Esophagus muscularis mucosa (tissue), 4 donors: ENCODE measurements at regions not wholly inside any gene's neighbourhood (a gene's known extent, or its start where the extent isn't known, plus 50 kb on each side); places are given as distances from the start of the nearest gene placed in this dataset.

Experiments used
- DNase-seq: peaks from one replicate; pipeline ENCODE4 v3.0.0-alpha.2; 2017; ENCODE audit errors: extremely low spot score
- H3K27ac ChIP-seq, 4 donors: fragments of 200-600 bp; sonication (generic); replicated peaks in 1 of 4; 1 replicate in 3 of 4; 2 replicates in 1 of 4; pipeline ENCODE4 v1.5.1; 2016 to 2019; ENCODE audit warnings: mild to moderate bottlenecking in 1 of 4
- H3K27me3 ChIP-seq, 4 donors: fragments of 200-600 bp; sonication (generic); one replicate each; pipeline versions ENCODE4 v1.5.1 to v1.6.0; 2016 to 2019
- H3K36me3 ChIP-seq, 4 donors: fragments of 200-600 bp; sonication (generic); one replicate each; pipeline ENCODE4 v1.5.1; 2016 to 2019
- H3K4me1 ChIP-seq, 4 donors: fragments of 200-600 bp; sonication (generic); one replicate each; pipeline ENCODE4 v1.5.1; 2016 to 2019
- H3K4me3 ChIP-seq, 4 donors: fragments of 200-600 bp; sonication (generic); 1 replicate in 2 of 4; 2 replicates in 2 of 4; pipeline ENCODE4 v1.5.1; 2016 to 2019; ENCODE audit warnings: mild to moderate bottlenecking in 4 of 4, moderate library complexity in 1 of 4
- H3K9me3 ChIP-seq, 4 donors: fragments of 200-600 bp; sonication (generic); 1 replicate in 3 of 4; 2 replicates in 1 of 4; pipeline ENCODE4 v1.5.1; 2016 to 2019
- CTCF ChIP-seq, 3 experiments: fragments of 200-600 bp in 2 of 3; fragments of 450-650 bp in 1 of 3; sonication (generic) in 2 of 3; IDR thresholded peaks; one replicate each; pipeline ENCODE4 v1.5.1; 2017 to 2019; ENCODE audit warnings: antibody characterized with exemption in 3 of 3, mild to moderate bottlenecking in 2 of 3, moderate library complexity in 1 of 3
- EP300 ChIP-seq: sonication (generic); formaldehyde crosslinking; IDR thresholded peaks from one replicate; pipeline ENCODE4 v1.6.1; 2017; ENCODE audit warnings: antibody characterized with exemption
- POLR2A ChIP-seq: fragments of 450-650 bp; IDR thresholded peaks from one replicate; pipeline ENCODE4 v1.6.1; 2017; ENCODE audit warnings: antibody characterized with exemption, moderate library complexity, mild to moderate bottlenecking, low read depth
- POLR2AphosphoS5 ChIP-seq, 2 donors: sonication (generic); formaldehyde crosslinking; IDR thresholded peaks; one replicate each; pipeline ENCODE4 v1.6.1; 2017; ENCODE audit warnings: antibody characterized with exemption in 2 of 2
- WGBS: methylation state at CpG from one replicate; pipeline ENCODE4 v1.1.5; 2018; 5-methylcytosine and 5-hydroxymethylcytosine counted together
- intact Hi-C: fragments of 100-400 bp; cut with DNase I; formaldehyde crosslinking; loops from one replicate; pipeline ENCODE4 v1.15.1; 2023

GRCh38 chr3:109596991-109597390, 259.6 kb upstream of the DPPA4 start:
- no peak for DNase-seq
- intact Hi-C loops, result no loop called here
- no peaks in the 10 kb centered on the region for H3K27me3 ChIP-seq
- H3K27ac ChIP-seq, result no peak overlapping the region
- H3K4me3 ChIP-seq, result no peak overlapping the region
- H3K36me3 ChIP-seq, result no peaks in the 10 kb centered on the region
- TF ChIP-seq EP300, result no peak
- TF ChIP-seq CTCF (IDR thresholded peaks at IDR 0.05), result no peak
- no peak for TF ChIP-seq POLR2AphosphoS5 (IDR thresholded peaks at IDR 0.05)
- no peak for TF ChIP-seq POLR2A
- peaks cover 0 to 9% (median 3%) of the 10 kb centered on the region in 4 donors for H3K9me3 ChIP-seq
- H3K4me1 ChIP-seq, result no peaks in the 10 kb centered on the region
- 62% methylated on average over 4 of the region's 4 CpGs for WGBS

- Histone ChIP-seq H3K36me3 (no peaks in the 10 kb centered on the region), H3K9me3 (peaks cover 0 to 9% (median 3%) of the 10 kb centered on the region in 4 donors), H3K27me3 (no peaks in the 10 kb centered on the region), H3K4me3 (no peak overlapping the region), H3K27ac (no peak overlapping the region), H3K4me1 (no peaks in the 10 kb centered on the region)
- DNase-seq, result no peak
- WGBS, result 18% methylated on average over 3 of the region's 3 CpGs
- no peak for TF ChIP-seq EP300
- no peak for TF ChIP-seq POLR2AphosphoS5 (IDR thresholded peaks at IDR 0.05)
- no peak for TF ChIP-seq POLR2A
- TF ChIP-seq CTCF (IDR thresholded peaks at IDR 0.05), result no peak
- intact Hi-C loops, result no loop called here
Observed at GRCh38 chr3:109597444-109597843, 260.1 kb upstream of the DPPA4 start.

GRCh38 chr3:109607897-109608296, 270.6 kb upstream of the DPPA4 start:
- Histone ChIP-seq H3K27me3 (no peaks in the 10 kb centered on the region), H3K27ac (no peak overlapping the region), H3K36me3 (no peaks in the 10 kb centered on the region), H3K4me3 (no peak overlapping the region), H3K4me1 (no peaks in the 10 kb centered on the region), H3K9me3 (no peaks in the 10 kb centered on the region)
- 88% methylated on average over 1 of the region's 1 CpG for WGBS
- intact Hi-C loops, result no loop called here
- DNase-seq, result no peak
- TF ChIP-seq POLR2AphosphoS5 (IDR thresholded peaks at IDR 0.05) (no peak), POLR2A (no peak), CTCF (IDR thresholded peaks at IDR 0.05) (no peak), EP300 (no peak)

- H3K27me3 ChIP-seq, result no peaks in the 10 kb centered on the region
- no peak for TF ChIP-seq EP300
- no peak for TF ChIP-seq CTCF (IDR thresholded peaks at IDR 0.05)
- no peak for TF ChIP-seq POLR2AphosphoS5 (IDR thresholded peaks at IDR 0.05)
- no peak for TF ChIP-seq POLR2A
- WGBS, result 81% methylated on average over 9 of the region's 9 CpGs
- intact Hi-C loops, result no loop called here
- H3K27ac ChIP-seq, result no peak overlapping the region
- H3K4me1 ChIP-seq, result no peaks in the 10 kb centered on the region
- no peak overlapping the region for H3K4me3 ChIP-seq
- no peaks in the 10 kb centered on the region for H3K9me3 ChIP-seq
- no peak for DNase-seq
- H3K36me3 ChIP-seq, result no peaks in the 10 kb centered on the region
Observed at GRCh38 chr3:109608574-109608973, 271.2 kb upstream of the DPPA4 start.

- Histone ChIP-seq H3K27me3 (no peaks in the 10 kb centered on the region), H3K9me3 (no peaks in the 10 kb centered on the region), H3K4me3 (no peak overlapping the region), H3K4me1 (no peaks in the 10 kb centered on the region), H3K36me3 (no peaks in the 10 kb centered on the region), H3K27ac (no peak overlapping the region)
- TF ChIP-seq EP300 (no peak), POLR2A (no peak), POLR2AphosphoS5 (IDR thresholded peaks at IDR 0.05) (no peak), CTCF (IDR thresholded peaks at IDR 0.05) (no peak)
- intact Hi-C loops, result no loop called here
- no peak for DNase-seq
- 79% methylated on average over 2 of the region's 2 CpGs for WGBS
Observed at GRCh38 chr3:109618766-109619378, 281.5 kb upstream of the DPPA4 start.
